A549 (cell line): ENCODE measurements at regions not wholly inside any gene's neighbourhood (a gene's known extent, or its start where the extent isn't known, plus 50 kb on each side); places are given as distances from the start of the nearest gene placed in this dataset.

Source experiments
- ATAC-seq, 2 experiments: fragments of 200-7000 bp in 1 of 2; fragments of >200 bp in 1 of 2; cut with Nextera tagmentation in 1 of 2; cut with Tn5 transposase in 1 of 2; 3 replicates each; pipeline versions ENCODE4 v1.8.0 to v1.9.1; 2018 to 2020; ENCODE audit warnings: mild to moderate bottlenecking in 1 of 2, moderate library complexity in 1 of 2
- CTCF ChIA-PET: fragments of 300-600 bp; sonication (Branson Sonifier 250); formaldehyde crosslinking; extraction: SDS; loops from one replicate; lab custom pipeline; 2021; ENCODE audit warnings: antibody characterized with exemption, inconsistent platforms; lab: Yijun Ruan, JAX
- POLR2A ChIA-PET: fragments of 350-600 bp; formaldehyde crosslinking; extraction: SDS; loops from one replicate; lab custom pipeline; 2021; ENCODE audit warnings: antibody characterized with exemption, inconsistent platforms; lab: Yijun Ruan, JAX
- DNase-seq, 2 experiments: peaks; one replicate each; pipeline versions ENCODE4 v3.0.0 to v3.0.0-alpha.2; 2011 to 2016; ENCODE audit warnings: low read depth in 1 of 2, low spot score in 1 of 2
- FAIRE-seq: peaks from 2 replicates; lab custom pipeline; 2011; peaks lifted over from hg19 to GRCh38; lab: Jason Lieb, UNC
- H3K27ac ChIP-seq, 2 experiments: fragments of >200 bp; sonication (Bioruptor Twin); formaldehyde crosslinking; 3 replicates each; pipeline ENCODE4 v1.5.1; 2016 to 2017
- H3K4me1 ChIP-seq: fragments of >200 bp; sonication (Bioruptor Twin); formaldehyde crosslinking; 3 replicates; pipeline ENCODE4 v1.6.1; 2016
- H3K4me2 ChIP-seq: fragments of >200 bp; sonication (Bioruptor Twin); formaldehyde crosslinking; 3 replicates; pipeline ENCODE4 v1.6.1; 2016
- H3K4me3 ChIP-seq: fragments of >200 bp; sonication (Bioruptor Twin); formaldehyde crosslinking; 3 replicates; pipeline ENCODE4 v1.5.1; 2016
- H3K9me3 ChIP-seq: fragments of >200 bp; sonication (Bioruptor Twin); formaldehyde crosslinking; 3 replicates; pipeline ENCODE4 v1.6.1; 2016
- CBX8 ChIP-seq: fragments of 200-600 bp; sonication (generic); IDR thresholded peaks from 2 replicates; pipeline ENCODE4 v1.6.1; 2016
- CEBPB ChIP-seq, 2 experiments: fragments of >200 bp in 1 of 2; sonication (Bioruptor Twin) in 1 of 2; formaldehyde crosslinking in 1 of 2; IDR thresholded peaks; 2 replicates each; pipeline ENCODE4 v1.6.1; 2012 to 2016
- CTCF ChIP-seq: fragments of >200 bp; sonication (Bioruptor Twin); formaldehyde crosslinking; IDR thresholded peaks from 3 replicates; pipeline ENCODE4 v1.5.1; 2016
- EHMT2 ChIP-seq: fragments of 200-600 bp; sonication (generic); IDR thresholded peaks from 2 replicates; pipeline ENCODE4 v1.6.1; 2016; ENCODE audit warnings: antibody characterized with exemption, low read depth, mild to moderate bottlenecking, moderate library complexity
- ELK1 ChIP-seq: fragments of 150-350 bp; IDR thresholded peaks from 2 replicates; pipeline ENCODE4 v1.6.1; 2014; ENCODE audit warnings: low read depth, mild to moderate bottlenecking, low read length
- EP300 ChIP-seq, 2 experiments: fragments of >200 bp; sonication (Bioruptor Twin); formaldehyde crosslinking; IDR thresholded peaks; 2 replicates in 1 of 2; 3 replicates in 1 of 2; pipeline ENCODE4 v1.6.1; 2016 to 2017
- FOSB ChIP-seq: fragments of 250-450 bp; sonication (Bioruptor Pico); IDR thresholded peaks from 2 replicates; pipeline ENCODE4 v1.5.0; 2020; ENCODE audit warnings: mild to moderate bottlenecking, moderate library complexity
- HDAC2 ChIP-seq: fragments of 200-600 bp; sonication (generic); IDR thresholded peaks from 2 replicates; pipeline ENCODE4 v1.6.1; 2016
- JUN ChIP-seq, 2 experiments: fragments of >200 bp; sonication (Bioruptor Twin); formaldehyde crosslinking; IDR thresholded peaks; 2 replicates in 1 of 2; 3 replicates in 1 of 2; pipeline ENCODE4 v1.6.1; 2016 to 2017
- KDM1A ChIP-seq: fragments of 200-600 bp; sonication (generic); IDR thresholded peaks from 2 replicates; pipeline ENCODE4 v1.6.1; 2016; ENCODE audit warnings: low read depth, mild to moderate bottlenecking
- KDM5A ChIP-seq: fragments of 200-600 bp; sonication (generic); IDR thresholded peaks from 2 replicates; pipeline ENCODE4 v1.6.1; 2016; ENCODE audit warnings: antibody characterized with exemption, mild to moderate bottlenecking
- MAFK ChIP-seq: fragments of 450-650 bp; IDR thresholded peaks from 2 replicates; pipeline ENCODE4 v1.6.1; 2014; ENCODE audit not compliant: partially characterized antibody
- MAX ChIP-seq: IDR thresholded peaks from 2 replicates; pipeline ENCODE4 v1.6.1; 2012
- MAZ ChIP-seq: fragments of 150-350 bp; IDR thresholded peaks from 2 replicates; pipeline ENCODE4 v1.6.1; 2014; ENCODE audit warnings: antibody characterized with exemption, low read depth, low read length, borderline replicate concordance
- NFE2L2 ChIP-seq: fragments of 150-350 bp; conservative IDR thresholded peaks from 2 replicates; pipeline ENCODE4 v1.6.1; 2014; ENCODE audit warnings: low read length
- NR3C1 ChIP-seq: fragments of >200 bp; sonication (Bioruptor Twin); formaldehyde crosslinking; IDR thresholded peaks from 3 replicates; pipeline ENCODE4 v1.6.1; 2017
- POLR2A ChIP-seq: IDR thresholded peaks from 2 replicates; pipeline ENCODE4 v1.6.1; 2012; ENCODE audit warnings: mild to moderate bottlenecking, low read length
- POLR2AphosphoS2 ChIP-seq: conservative IDR thresholded peaks from 2 replicates; pipeline ENCODE4 v1.6.1; 2012; ENCODE audit warnings: low read length, improper control_type of control experiment, inconsistent platforms
- RAD21 ChIP-seq, 2 experiments: fragments of >200 bp in 1 of 2; sonication (Bioruptor Twin) in 1 of 2; formaldehyde crosslinking in 1 of 2; IDR thresholded peaks in 1 of 2; conservative IDR thresholded peaks in 1 of 2; 2 replicates in 1 of 2; 3 replicates in 1 of 2; pipeline ENCODE4 v1.6.1; 2012 to 2018; ENCODE audit warnings: inconsistent platforms in 1 of 2
- RARB ChIP-seq: fragments of 250-450 bp; sonication (Bioruptor Pico); IDR thresholded peaks from 2 replicates; pipeline ENCODE4 v1.8.0; 2021; ENCODE audit warnings: mild to moderate bottlenecking, moderate library complexity
- RCOR1 ChIP-seq: fragments of 150-350 bp; IDR thresholded peaks from 2 replicates; pipeline ENCODE4 v1.6.1; 2014; ENCODE audit warnings: antibody characterized with exemption, low read length, low read depth
- SREBF2 ChIP-seq: fragments of 450-650 bp; IDR thresholded peaks from 2 replicates; pipeline ENCODE4 v1.6.1; 2014; ENCODE audit warnings: mild to moderate bottlenecking, moderate library complexity
- TFCP2L1 ChIP-seq: fragments of 250-450 bp; sonication (Bioruptor Pico); IDR thresholded peaks from 2 replicates; pipeline ENCODE4 v1.5.0; 2021; ENCODE audit warnings: mild to moderate bottlenecking
- ZC3H11A ChIP-seq: fragments of 450-650 bp; IDR thresholded peaks from 2 replicates; pipeline ENCODE4 v1.6.1; 2014; ENCODE audit warnings: antibody characterized with exemption, mild to moderate bottlenecking
- ZNF302 ChIP-seq: fragments of 250-450 bp; sonication (Bioruptor Pico); IDR thresholded peaks from 2 replicates; pipeline ENCODE4 v1.9.0; 2021; ENCODE audit warnings: inconsistent platforms, mild to moderate bottlenecking, moderate library complexity
- WGBS: methylation state at CpG from one replicate; pipeline ENCODE4 v1.1.6; 2017; ENCODE audit errors: missing lambda C conversion rate; 5-methylcytosine and 5-hydroxymethylcytosine counted together
- TF ChIP-seq, protein P1 (sequence below): IDR thresholded peaks from 2 replicates; pipeline ENCODE4 v1.6.1; 2012
- TF ChIP-seq, protein P2 (sequence below): IDR thresholded peaks from 2 replicates; pipeline ENCODE4 v1.6.1; 2012; ENCODE audit warnings: low read depth, borderline replicate concordance
- TF ChIP-seq, protein P3 (sequence below): fragments of 200-600 bp; sonication (generic); IDR thresholded peaks from 2 replicates; pipeline ENCODE4 v1.6.1; 2016; ENCODE audit warnings: antibody characterized with exemption, mild to moderate bottlenecking, moderate library complexity
- TF ChIP-seq, protein P4 (sequence below): fragments of >200 bp; sonication (Bioruptor Twin); formaldehyde crosslinking; IDR thresholded peaks from 2 replicates; pipeline ENCODE4 v1.6.1; 2016
- TF ChIP-seq, protein P5 (sequence below): fragments of >200 bp; sonication (Bioruptor Twin); formaldehyde crosslinking; IDR thresholded peaks from 3 replicates; pipeline ENCODE4 v1.6.1; 2016

DNA sequence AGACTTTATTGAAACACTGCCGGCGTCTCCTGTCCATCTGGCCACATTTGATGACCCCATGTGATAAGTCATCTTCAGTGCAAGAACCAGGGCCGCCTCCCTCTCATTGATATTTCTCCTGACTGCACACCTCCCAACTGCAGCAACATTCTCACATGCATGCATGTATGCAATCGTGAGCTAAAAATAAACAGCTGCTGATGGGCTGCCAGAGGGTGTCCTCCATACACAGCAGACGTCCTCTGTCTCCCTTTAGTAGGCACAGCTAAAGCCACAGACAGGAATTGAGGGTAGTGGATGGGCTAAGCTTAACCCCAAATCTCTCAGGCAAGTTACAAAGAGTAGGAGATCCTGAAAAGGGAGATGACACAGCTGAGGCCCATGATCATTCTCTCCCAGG is 106.7 kb upstream of the HSD17B12 start:
- H3K27ac ChIP-seq: no peak overlapping the region
- no peak overlapping the region for H3K4me2 ChIP-seq
- 32% methylated on average over 5 of the region's 5 CpGs for WGBS
- ChIA-PET CTCF (interaction anchor here (1.0 to 5.1 kb wide), 5 partner anchors 7 to 75 kb away, joined by 3 to 47 read pairs (median 4); no protein-coding TSS in a partner anchor), POLR2A (no interaction called here)
- ATAC-seq: no peak
- no peak for FAIRE-seq
- H3K4me1 ChIP-seq: peaks cover 23% of the 10 kb centered on the region; the same call in 2 of the 3 replicates
- DNase-seq: no peak
- no peaks in the 10 kb centered on the region for H3K9me3 ChIP-seq
- no peak overlapping the region for H3K4me3 ChIP-seq
- no peak for TF ChIP-seq TFCP2L1
- no peak for TF ChIP-seq CEBPB (IDR thresholded peaks at IDR 0.05)
- TF ChIP-seq HDAC2: no peak
- no peak for TF ChIP-seq NFE2L2
- TF ChIP-seq, protein P1, sequence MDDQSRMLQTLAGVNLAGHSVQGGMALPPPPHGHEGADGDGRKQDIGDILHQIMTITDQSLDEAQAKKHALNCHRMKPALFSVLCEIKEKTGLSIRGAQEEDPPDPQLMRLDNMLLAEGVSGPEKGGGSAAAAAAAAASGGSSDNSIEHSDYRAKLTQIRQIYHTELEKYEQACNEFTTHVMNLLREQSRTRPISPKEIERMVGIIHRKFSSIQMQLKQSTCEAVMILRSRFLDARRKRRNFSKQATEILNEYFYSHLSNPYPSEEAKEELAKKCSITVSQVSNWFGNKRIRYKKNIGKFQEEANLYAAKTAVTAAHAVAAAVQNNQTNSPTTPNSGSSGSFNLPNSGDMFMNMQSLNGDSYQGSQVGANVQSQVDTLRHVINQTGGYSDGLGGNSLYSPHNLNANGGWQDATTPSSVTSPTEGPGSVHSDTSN: no peak
- TF ChIP-seq KDM5A: no peak
- no peak for TF ChIP-seq CTCF
- TF ChIP-seq RARB (CRISPR knock-in tag): no peak
- TF ChIP-seq FOSB (CRISPR knock-in tag): no peak
- TF ChIP-seq, protein P2, sequence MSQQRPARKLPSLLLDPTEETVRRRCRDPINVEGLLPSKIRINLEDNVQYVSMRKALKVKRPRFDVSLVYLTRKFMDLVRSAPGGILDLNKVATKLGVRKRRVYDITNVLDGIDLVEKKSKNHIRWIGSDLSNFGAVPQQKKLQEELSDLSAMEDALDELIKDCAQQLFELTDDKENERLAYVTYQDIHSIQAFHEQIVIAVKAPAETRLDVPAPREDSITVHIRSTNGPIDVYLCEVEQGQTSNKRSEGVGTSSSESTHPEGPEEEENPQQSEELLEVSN: no peak
- no peak for TF ChIP-seq EP300 (IDR thresholded peaks at IDR 0.05)
- TF ChIP-seq POLR2A: no peak
- TF ChIP-seq ELK1: no peak
- TF ChIP-seq, protein P3, sequence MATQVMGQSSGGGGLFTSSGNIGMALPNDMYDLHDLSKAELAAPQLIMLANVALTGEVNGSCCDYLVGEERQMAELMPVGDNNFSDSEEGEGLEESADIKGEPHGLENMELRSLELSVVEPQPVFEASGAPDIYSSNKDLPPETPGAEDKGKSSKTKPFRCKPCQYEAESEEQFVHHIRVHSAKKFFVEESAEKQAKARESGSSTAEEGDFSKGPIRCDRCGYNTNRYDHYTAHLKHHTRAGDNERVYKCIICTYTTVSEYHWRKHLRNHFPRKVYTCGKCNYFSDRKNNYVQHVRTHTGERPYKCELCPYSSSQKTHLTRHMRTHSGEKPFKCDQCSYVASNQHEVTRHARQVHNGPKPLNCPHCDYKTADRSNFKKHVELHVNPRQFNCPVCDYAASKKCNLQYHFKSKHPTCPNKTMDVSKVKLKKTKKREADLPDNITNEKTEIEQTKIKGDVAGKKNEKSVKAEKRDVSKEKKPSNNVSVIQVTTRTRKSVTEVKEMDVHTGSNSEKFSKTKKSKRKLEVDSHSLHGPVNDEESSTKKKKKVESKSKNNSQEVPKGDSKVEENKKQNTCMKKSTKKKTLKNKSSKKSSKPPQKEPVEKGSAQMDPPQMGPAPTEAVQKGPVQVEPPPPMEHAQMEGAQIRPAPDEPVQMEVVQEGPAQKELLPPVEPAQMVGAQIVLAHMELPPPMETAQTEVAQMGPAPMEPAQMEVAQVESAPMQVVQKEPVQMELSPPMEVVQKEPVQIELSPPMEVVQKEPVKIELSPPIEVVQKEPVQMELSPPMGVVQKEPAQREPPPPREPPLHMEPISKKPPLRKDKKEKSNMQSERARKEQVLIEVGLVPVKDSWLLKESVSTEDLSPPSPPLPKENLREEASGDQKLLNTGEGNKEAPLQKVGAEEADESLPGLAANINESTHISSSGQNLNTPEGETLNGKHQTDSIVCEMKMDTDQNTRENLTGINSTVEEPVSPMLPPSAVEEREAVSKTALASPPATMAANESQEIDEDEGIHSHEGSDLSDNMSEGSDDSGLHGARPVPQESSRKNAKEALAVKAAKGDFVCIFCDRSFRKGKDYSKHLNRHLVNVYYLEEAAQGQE: no peak
- TF ChIP-seq CBX8: no peak
- TF ChIP-seq JUN (IDR thresholded peaks at IDR 0.05): no peak

DNA sequence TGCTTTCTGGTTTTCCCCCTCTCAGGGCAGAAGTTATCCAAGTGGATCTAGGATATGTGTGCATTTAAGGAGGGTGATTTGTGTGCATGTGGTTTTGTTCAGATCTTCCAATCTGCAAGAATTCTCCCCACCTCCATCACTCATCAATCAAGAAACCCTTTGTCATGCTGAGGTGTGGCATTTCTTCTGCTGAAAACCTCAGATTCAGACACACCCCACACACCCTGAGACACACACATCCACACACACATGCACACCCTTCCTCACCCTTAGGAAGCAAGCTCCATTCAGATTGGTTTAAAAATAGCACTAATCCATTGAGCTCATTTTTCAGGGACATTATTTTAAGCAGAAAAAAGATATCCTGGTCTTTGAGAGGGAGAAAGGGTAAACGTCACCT is 106.1 kb upstream of the HSD17B12 start:
- 55% methylated on average over 1 of the region's 1 CpG for whole genome bisulfite sequencing
- H3K4me1 ChIP-seq: peaks cover 23% of the 10 kb centered on the region; the same call in 2 of the 3 replicates
- ChIA-PET CTCF (interaction anchor here (0.9 to 5.1 kb wide), 7 partner anchors 8 to 76 kb away, joined by 3 to 47 read pairs (median 4); no protein-coding TSS in a partner anchor), POLR2A (no interaction called here)
- no peaks in the 10 kb centered on the region for H3K9me3 ChIP-seq
- H3K27ac ChIP-seq: no peak overlapping the region
- no peak for DNase-seq
- ATAC-seq: no peak
- TF ChIP-seq RCOR1 (no peak), ZC3H11A (no peak), MAX (no peak), MAFK (no peak), RAD21 (conservative IDR thresholded peaks at IDR 0.05 in 1 of 2, IDR thresholded peaks at IDR 0.05 in 1 of 2) (no peak), CBX8 (no peak), POLR2AphosphoS2 (no peak), SREBF2 (no peak), NR3C1 (no peak), ZNF302 (CRISPR knock-in tag) (no peak), RARB (CRISPR knock-in tag) (no peak), CEBPB (IDR thresholded peaks at IDR 0.05) (no peak), MAZ (no peak), KDM1A (no peak), NFE2L2 (no peak), EHMT2 (no peak)
- TF ChIP-seq, protein P4, sequence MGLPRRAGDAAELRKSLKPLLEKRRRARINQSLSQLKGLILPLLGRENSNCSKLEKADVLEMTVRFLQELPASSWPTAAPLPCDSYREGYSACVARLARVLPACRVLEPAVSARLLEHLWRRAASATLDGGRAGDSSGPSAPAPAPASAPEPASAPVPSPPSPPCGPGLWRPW: no peak
- TF ChIP-seq, protein P5, sequence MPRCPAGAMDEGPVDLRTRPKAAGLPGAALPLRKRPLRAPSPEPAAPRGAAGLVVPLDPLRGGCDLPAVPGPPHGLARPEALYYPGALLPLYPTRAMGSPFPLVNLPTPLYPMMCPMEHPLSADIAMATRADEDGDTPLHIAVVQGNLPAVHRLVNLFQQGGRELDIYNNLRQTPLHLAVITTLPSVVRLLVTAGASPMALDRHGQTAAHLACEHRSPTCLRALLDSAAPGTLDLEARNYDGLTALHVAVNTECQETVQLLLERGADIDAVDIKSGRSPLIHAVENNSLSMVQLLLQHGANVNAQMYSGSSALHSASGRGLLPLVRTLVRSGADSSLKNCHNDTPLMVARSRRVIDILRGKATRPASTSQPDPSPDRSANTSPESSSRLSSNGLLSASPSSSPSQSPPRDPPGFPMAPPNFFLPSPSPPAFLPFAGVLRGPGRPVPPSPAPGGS: no peak
- H3K4me2 ChIP-seq: no peak overlapping the region
- FAIRE-seq: no peak
- H3K4me3 ChIP-seq: no peak overlapping the region
